Body of pancreas (tissue), 4 donors: ENCODE measurements at regions not wholly inside any gene's neighbourhood (a gene's known extent, or its start where the extent isn't known, plus 50 kb on each side); places are given as distances from the start of the nearest gene placed in this dataset.

ENCODE experiments used
- ATAC-seq: fragments of 150-250 bp; one replicate; pipeline ENCODE4 v1.9.1; 2016
- DNase-seq, 4 donors: peaks; one replicate each; pipeline ENCODE4 v3.0.0-alpha.2; 2019
- H3K27ac ChIP-seq, 4 donors: fragments of 200-600 bp; sonication (generic); 1 replicate in 3 of 4; 2 replicates in 1 of 4; pipeline versions ENCODE4 v1.5.1 to v1.6.1; 2016 to 2019; ENCODE audit warnings: mild to moderate bottlenecking in 1 of 4, mixed read lengths in 1 of 4, moderate library complexity in 1 of 4
- H3K27me3 ChIP-seq, 2 donors: fragments of 200-600 bp; sonication (generic); one replicate each; pipeline ENCODE4 v1.6.0; 2016; ENCODE audit warnings: mild to moderate bottlenecking in 1 of 2
- H3K36me3 ChIP-seq, 2 donors: fragments of 200-600 bp; sonication (generic); replicated peaks in 1 of 2; 2 replicates each; pipeline ENCODE4 v1.5.1; 2016; ENCODE audit warnings: low read depth in 2 of 2; ENCODE audit not compliant: insufficient read depth in 1 of 2
- H3K4me1 ChIP-seq: fragments of 200-600 bp; sonication (generic); one replicate; pipeline ENCODE4 v1.6.0; 2016
- H3K4me3 ChIP-seq, 2 donors: fragments of 200-600 bp; sonication (generic); 1 replicate in 1 of 2; 2 replicates in 1 of 2; pipeline ENCODE4 v1.5.1; 2016 to 2019
- H3K9me3 ChIP-seq, 3 donors: fragments of 200-600 bp; sonication (generic); 1 replicate in 2 of 3; 2 replicates in 1 of 3; pipeline ENCODE4 v1.5.1; 2016
- POLR2A ChIP-seq, 3 donors: fragments of 450-650 bp; IDR thresholded peaks; one replicate each; pipeline ENCODE4 v1.6.1; 2016; ENCODE audit warnings: antibody characterized with exemption in 3 of 3, mild to moderate bottlenecking in 2 of 3
- WGBS, 2 donors: methylation state at CpG; one replicate each; pipeline ENCODE4 v1.1.5; 2017; 5-methylcytosine and 5-hydroxymethylcytosine counted together
- intact Hi-C: fragments of 100-400 bp; cut with DNase I; formaldehyde crosslinking; loops from one replicate; pipeline ENCODE4 v1.15.1; 2023
- TF ChIP-seq, protein P1 (sequence below), 7 experiments: fragments of 450-650 bp in 4 of 7; fragments of 200-600 bp in 3 of 7; sonication (generic) in 3 of 7; IDR thresholded peaks; one replicate each; pipeline ENCODE4 v1.5.1; 2016 to 2019; ENCODE audit warnings: antibody characterized with exemption in 7 of 7

DNA sequence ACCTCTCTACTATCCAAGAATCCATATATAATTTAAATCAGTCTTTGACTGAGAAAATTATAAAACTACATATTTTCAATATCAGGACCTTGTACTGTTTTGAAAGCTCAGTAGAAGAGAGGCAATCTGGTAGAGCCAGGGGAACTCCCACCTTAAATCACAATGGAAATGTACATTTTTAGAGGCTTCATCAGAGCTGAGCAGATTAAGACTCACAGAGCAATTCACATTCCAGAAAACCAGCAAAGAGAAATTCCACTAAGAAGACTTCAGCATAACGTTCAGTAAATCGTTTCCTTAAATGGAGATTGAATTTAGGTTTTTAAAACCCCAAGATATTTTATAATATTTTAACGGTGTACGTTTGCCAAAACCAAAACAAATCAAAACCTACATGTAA, 227.8 kb upstream of the TRPM3 start:
- Histone ChIP-seq H3K4me3 (no peak overlapping the region), H3K9me3 (no peaks in the 10 kb centered on the region), H3K4me1 (no peaks in the 10 kb centered on the region), H3K36me3 (no peaks in the 10 kb centered on the region), H3K27me3 (no peaks in the 10 kb centered on the region), H3K27ac (no peak overlapping the region)
- DNase-seq, result no peak
- no peak for ATAC-seq
- TF ChIP-seq POLR2A (IDR thresholded peaks at IDR 0.05), result no peak
- TF ChIP-seq, protein P1, sequence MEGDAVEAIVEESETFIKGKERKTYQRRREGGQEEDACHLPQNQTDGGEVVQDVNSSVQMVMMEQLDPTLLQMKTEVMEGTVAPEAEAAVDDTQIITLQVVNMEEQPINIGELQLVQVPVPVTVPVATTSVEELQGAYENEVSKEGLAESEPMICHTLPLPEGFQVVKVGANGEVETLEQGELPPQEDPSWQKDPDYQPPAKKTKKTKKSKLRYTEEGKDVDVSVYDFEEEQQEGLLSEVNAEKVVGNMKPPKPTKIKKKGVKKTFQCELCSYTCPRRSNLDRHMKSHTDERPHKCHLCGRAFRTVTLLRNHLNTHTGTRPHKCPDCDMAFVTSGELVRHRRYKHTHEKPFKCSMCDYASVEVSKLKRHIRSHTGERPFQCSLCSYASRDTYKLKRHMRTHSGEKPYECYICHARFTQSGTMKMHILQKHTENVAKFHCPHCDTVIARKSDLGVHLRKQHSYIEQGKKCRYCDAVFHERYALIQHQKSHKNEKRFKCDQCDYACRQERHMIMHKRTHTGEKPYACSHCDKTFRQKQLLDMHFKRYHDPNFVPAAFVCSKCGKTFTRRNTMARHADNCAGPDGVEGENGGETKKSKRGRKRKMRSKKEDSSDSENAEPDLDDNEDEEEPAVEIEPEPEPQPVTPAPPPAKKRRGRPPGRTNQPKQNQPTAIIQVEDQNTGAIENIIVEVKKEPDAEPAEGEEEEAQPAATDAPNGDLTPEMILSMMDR (IDR thresholded peaks at IDR 0.05), result no peak
- WGBS, 2 donors, result 55 to 72% methylated on average over 4 of the region's 4 CpGs
- intact Hi-C loops, result no loop called here

DNA sequence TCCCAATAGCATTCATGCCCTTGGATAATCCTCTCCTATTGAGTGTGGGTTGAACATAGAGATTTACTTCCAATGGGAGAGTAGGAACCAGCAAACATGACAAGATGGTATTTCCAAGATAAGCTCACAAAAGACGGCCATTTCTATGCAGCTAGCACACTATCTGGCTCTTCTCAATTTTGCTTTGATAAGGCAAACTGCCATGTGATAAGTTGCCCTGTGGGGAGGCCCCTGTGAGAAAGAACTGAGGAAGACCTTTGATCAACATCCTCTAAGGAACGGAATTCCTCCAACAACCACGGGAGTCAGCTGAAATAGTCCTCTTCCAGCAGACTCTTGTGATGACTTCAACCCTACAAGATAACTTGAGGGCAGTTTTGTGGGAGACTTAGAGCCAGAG, 211.9 kb upstream of the TRPM3 start:
- no peaks in the 10 kb centered on the region for H3K4me1 ChIP-seq
- intact Hi-C loops, result no loop called here
- H3K9me3 ChIP-seq, result no peaks in the 10 kb centered on the region
- WGBS, 2 donors, result 22 to 35% methylated on average over 3 of the region's 3 CpGs
- no peak for ATAC-seq
- no peak overlapping the region for H3K27ac ChIP-seq
- H3K4me3 ChIP-seq, result no peak overlapping the region
- H3K27me3 ChIP-seq, result no peaks in the 10 kb centered on the region
- no peak for DNase-seq
- TF ChIP-seq POLR2A (IDR thresholded peaks at IDR 0.05), result no peak
- TF ChIP-seq, protein P1 (IDR thresholded peaks at IDR 0.05), result no peak
- no peaks in the 10 kb centered on the region for H3K36me3 ChIP-seq

DNA sequence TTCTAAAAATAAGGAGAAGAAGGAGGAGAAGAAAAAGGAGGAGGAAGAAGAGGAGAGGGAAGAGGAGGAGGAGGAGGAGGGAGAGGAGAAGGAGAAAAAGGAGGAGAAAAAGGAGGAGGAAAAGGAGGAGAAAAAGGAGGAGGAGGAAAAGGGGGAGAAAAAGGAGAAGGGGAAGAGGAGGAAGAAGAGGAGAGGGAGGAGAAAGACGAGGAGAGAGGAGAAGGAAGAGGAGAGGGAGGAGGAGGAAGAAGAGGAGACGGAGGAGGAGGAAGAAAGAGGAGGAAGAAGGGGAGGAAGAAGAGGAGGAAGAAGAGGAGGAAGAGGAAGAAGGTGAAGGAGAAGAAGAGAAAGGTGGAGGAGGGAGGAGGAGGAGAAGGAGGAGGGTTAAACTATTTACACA, 210.2 kb upstream of the TRPM3 start:
- DNase-seq (no peak), ATAC-seq (no peak)
- no peak overlapping the region for H3K4me3 ChIP-seq
- 43 to 63% methylated on average over 2 of the region's 2 CpGs for WGBS, 2 donors
- intact Hi-C loops, result no loop called here
- H3K4me1 ChIP-seq, result no peaks in the 10 kb centered on the region
- TF ChIP-seq, protein P1 (IDR thresholded peaks at IDR 0.05), result no peak
- no peaks in the 10 kb centered on the region for H3K9me3 ChIP-seq
- H3K27ac ChIP-seq, result no peak overlapping the region
- no peaks in the 10 kb centered on the region for H3K27me3 ChIP-seq
- no peaks in the 10 kb centered on the region for H3K36me3 ChIP-seq

DNA sequence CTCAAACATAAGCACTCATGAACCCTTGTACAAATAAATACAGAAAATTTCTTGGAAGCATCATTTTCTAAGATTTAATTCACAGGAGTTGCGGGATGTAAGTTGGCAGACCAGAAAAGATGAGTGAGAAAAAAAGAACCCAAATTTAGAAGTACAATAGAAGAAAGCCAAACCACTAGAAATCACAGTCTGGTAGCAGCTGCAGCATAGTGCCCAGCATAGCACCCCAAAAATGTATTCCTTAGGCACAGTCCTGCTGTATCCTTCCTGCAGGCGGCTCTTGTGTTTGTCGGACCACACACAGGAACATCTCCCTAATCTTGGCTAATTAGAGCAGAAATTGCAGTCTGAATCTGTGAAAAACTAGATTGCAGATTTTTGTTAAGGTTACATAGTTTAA, 208.5 kb upstream of the TRPM3 start:
- TF ChIP-seq, protein P1 (IDR thresholded peaks at IDR 0.05), result no peak
- no peak for TF ChIP-seq POLR2A (IDR thresholded peaks at IDR 0.05)
- intact Hi-C loops, result no loop called here

DNA sequence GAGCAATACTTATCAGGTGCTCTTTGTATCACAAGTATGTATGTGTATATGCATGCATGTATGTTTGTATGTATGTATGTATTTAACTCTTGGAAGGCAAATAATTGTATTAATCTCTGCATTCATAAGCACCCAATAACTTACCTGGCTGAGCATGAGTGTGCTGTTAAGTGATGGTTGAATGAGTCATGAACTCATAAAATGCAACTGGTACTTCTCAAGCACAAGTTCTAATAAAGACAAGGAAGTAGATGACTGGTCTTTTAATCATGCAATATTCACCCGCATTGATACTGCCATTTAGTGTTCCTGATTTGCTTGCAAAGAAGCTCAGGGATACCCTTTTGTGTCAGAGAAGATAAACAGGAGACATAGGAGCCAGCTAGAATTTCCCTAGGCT, 204.9 kb upstream of the TRPM3 start:
- no peak overlapping the region for H3K27ac ChIP-seq
- no peak for DNase-seq
- TF ChIP-seq, protein P1 (IDR thresholded peaks at IDR 0.05), result no peak
- no peak for TF ChIP-seq POLR2A (IDR thresholded peaks at IDR 0.05)
- intact Hi-C loops, result no loop called here
- H3K4me1 ChIP-seq, result no peaks in the 10 kb centered on the region
- no peak for ATAC-seq
- H3K9me3 ChIP-seq, result no peaks in the 10 kb centered on the region
- H3K27me3 ChIP-seq, result no peaks in the 10 kb centered on the region
- H3K4me3 ChIP-seq, result no peak overlapping the region
- H3K36me3 ChIP-seq, result no peaks in the 10 kb centered on the region
- WGBS, 2 donors, result 50 to 70% methylated on average over 1 of the region's 1 CpG

More for the DNA sequence above, 208.5 kb upstream of the TRPM3 start:
- Histone ChIP-seq H3K27me3 (no peaks in the 10 kb centered on the region), H3K27ac (no peak overlapping the region), H3K4me1 (no peaks in the 10 kb centered on the region), H3K9me3 (no peaks in the 10 kb centered on the region), H3K4me3 (no peak overlapping the region), H3K36me3 (no peaks in the 10 kb centered on the region)
- ATAC-seq (no peak), DNase-seq (no peak)
- 70 to 74% methylated on average over 3 of the region's 3 CpGs for WGBS, 2 donors
